ENCODE measurements at regions not wholly inside any gene's neighbourhood (a gene's known extent, or its start where the extent isn't known, plus 50 kb on each side); places are given as distances from the start of the nearest gene placed in this dataset.

- H3K27ac ChIP-seq, result no peak overlapping the region
- no peak for TF ChIP-seq CTCF (IDR thresholded peaks at IDR 0.05)
- no peak for TF ChIP-seq ZFX (IDR thresholded peaks at IDR 0.05; ENCODE audit: borderline replicate concordance)
These were observed 998.0 kb upstream of the GJE1 start for GRCh38 chr6:141134723-141135122.

GRCh38 chr6:141133836-141134235, 998.9 kb upstream of the GJE1 start:
- no peak overlapping the region for H3K27ac ChIP-seq
- no peak for TF ChIP-seq CTCF (IDR thresholded peaks at IDR 0.05)
- no peak for TF ChIP-seq ZFX (IDR thresholded peaks at IDR 0.05; ENCODE audit: borderline replicate concordance)

GRCh38 chr6:141133346-141133745, 999.4 kb upstream of the GJE1 start:
- no peak overlapping the region for H3K27ac ChIP-seq
- TF ChIP-seq CTCF (IDR thresholded peaks at IDR 0.05) (no peak), ZFX (IDR thresholded peaks at IDR 0.05; ENCODE audit: borderline replicate concordance) (no peak)

GRCh38 chr6:141131616-141132015, 1001.1 kb upstream of the GJE1 start:
- H3K27ac ChIP-seq, result no peak overlapping the region
- no peak for TF ChIP-seq ZFX (IDR thresholded peaks at IDR 0.05; ENCODE audit: borderline replicate concordance)
- TF ChIP-seq CTCF (IDR thresholded peaks at IDR 0.05), result no peak

GRCh38 chr6:141123497-141123896, 1009.2 kb upstream of the GJE1 start:
- TF ChIP-seq ZFX (IDR thresholded peaks at IDR 0.05; ENCODE audit: borderline replicate concordance) (no peak), CTCF (IDR thresholded peaks at IDR 0.05) (no peak)

GRCh38 chr6:141123049-141123448, 1009.7 kb upstream of the GJE1 start:
- TF ChIP-seq CTCF (IDR thresholded peaks at IDR 0.05) (no peak), ZFX (IDR thresholded peaks at IDR 0.05; ENCODE audit: borderline replicate concordance) (no peak)
- no peak overlapping the region for H3K27ac ChIP-seq

More at GRCh38 chr6:141123497-141123896, 1009.2 kb upstream of the GJE1 start:
- no peak overlapping the region for H3K27ac ChIP-seq

GRCh38 chr6:141118991-141119390, 1013.7 kb upstream of the GJE1 start:
- TF ChIP-seq CTCF (IDR thresholded peaks at IDR 0.05) (no peak), ZFX (IDR thresholded peaks at IDR 0.05; ENCODE audit: borderline replicate concordance) (no peak)
- no peak overlapping the region for H3K27ac ChIP-seq
